HG03025 (cell line): ENCODE measurements at regions not wholly inside any gene's neighbourhood (a gene's known extent, or its start where the extent isn't known, plus 50 kb on each side); places are given as distances from the start of the nearest gene placed in this dataset.

Experiments used
- ATAC-seq: cut with Tn5 transposase; IDR thresholded peaks from one replicate; pipeline ENCODE4 v1.9.1; 2021; ENCODE audit warnings: mild to moderate bottlenecking, moderate library complexity; ENCODE audit not compliant: unreplicated experiment, low FRiP score

GRCh38 chr16:79786389-79786788, 185.9 kb upstream of the MAF start:
- ATAC-seq = no peak

- ATAC-seq = no peak
These were observed 183.5 kb upstream of the MAF start for GRCh38 chr16:79784007-79784406.

DNA sequence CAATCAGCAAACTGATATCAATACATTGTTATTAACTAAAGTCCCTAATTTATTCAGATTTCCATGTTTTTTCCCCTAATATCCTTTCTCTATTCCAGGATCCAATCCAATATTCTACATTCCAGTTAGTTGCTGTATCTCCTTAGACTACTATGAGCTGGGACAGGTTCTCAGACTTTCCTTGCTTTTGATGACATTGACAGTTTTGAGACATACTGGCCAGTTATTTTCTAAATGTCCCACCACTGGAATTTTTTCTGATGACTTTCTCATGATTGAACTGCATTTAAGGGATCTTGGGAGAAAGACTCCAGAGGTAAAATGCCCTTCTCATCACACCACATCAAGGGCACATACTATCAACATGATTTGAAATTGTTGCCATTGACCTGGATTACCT, 177.1 kb upstream of the MAF start:
- ATAC-seq = no peak

DNA sequence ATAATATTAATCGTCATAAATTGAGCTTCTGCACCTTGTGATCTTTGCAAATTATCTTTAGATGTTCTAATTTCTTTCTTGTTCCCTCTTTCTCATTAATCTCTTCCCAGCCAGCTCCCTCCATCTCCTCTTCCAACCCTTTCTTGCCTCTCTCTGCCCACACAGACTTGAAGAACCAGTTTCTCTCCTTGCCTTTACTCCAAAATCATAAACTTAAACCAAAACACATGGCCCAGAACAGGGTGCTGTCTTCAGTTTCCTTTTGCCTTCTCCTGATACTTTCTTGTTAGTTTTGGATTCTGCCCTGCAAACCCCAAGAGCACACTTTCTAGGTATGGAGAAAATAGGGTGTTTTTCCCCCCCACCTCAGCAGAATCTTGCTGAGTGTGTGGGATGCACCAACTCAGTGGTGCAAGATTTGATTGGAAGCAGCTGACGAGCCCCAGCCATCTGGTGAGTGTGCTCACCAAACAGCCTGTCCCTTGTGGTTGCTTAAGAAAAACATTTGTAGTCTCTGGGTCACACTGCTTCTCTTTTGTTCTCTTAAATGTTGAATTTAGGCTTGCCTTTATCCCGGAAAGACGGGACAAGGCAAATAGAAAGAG, 175.8 kb upstream of the MAF start:
- no peak for ATAC-seq

DNA sequence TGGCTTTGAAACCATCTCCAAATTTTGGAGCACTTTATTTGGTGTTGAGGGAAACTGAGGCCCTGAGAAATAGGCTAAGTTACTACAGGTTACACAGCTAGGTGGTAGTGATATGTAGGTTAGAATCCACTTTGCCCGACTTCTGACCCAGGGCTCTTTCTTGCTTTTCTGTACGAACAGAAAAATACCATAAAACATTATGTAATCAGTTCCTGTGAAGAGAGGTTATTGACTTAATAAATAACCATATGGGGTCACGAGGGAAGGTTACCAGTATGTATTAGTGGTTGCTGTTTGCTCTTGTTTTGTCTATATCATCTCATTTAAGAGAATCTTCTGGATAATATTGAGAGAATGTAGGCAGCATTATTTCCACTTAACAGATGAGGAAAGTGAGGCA, 172.2 kb upstream of the MAF start:
- ATAC-seq = no peak

DNA sequence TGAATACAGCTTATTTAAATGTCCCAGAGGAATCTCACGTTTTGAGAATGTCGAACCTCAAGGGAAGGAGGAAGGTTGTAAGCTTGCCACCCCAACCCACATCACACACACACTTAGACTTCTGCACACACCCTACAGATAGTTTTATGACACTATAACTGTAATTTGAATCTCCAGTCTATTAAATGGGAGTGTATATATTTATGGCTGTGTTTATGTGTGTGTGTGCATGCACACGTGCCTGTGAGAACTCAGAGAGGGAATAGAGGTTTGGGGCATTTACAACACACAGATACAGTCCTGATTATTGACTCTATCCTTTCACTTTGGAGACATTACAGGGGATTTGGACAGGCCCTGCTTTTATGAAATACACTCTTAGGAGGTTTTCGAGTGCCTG, 171.5 kb upstream of the MAF start:
- ATAC-seq = no peak

DNA sequence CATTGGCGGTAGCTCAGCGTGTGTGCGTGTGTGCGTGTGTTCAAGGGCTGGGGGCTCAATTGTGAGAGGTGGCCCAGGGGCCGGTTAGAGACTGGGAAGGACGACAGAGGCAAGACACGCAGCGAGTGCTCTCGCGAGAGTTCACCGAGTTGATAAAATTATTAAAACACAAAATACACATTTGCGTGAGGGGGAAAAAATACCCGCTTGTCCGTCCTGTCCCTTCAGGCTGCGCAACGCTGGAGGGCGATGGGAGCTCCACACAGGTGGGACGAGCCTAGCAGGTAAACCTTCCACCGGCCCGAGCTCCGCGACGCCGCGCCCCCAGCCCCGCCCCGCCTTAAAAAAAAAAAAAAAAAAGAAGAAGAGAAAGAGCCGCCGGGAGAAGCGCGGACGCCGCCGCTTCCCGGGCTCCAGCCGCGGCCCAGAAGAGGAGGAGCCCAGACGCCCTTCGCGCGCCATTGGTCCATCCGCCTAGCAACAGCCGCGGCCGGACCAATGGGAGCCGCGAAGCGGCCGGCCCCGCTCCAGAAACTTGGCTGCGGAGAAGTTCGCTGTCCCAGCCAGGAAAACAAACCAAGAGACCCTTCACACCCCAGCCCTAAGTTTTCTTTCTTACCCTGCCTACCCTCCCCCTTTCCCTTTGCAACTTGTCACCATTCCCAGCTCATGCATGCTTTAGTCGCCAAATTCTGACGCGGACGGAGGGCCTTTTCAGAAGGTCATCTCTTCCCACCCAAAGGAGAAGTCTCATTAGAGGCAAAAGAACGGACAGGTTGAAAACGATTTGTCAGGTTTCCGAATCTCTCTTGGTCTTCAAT, 169.9 kb upstream of the MAF start:
- ATAC-seq = peak; percentile 96

- no peak for ATAC-seq
These were observed 169.3 kb upstream of the MAF start for GRCh38 chr16:79769928-79770243.

DNA sequence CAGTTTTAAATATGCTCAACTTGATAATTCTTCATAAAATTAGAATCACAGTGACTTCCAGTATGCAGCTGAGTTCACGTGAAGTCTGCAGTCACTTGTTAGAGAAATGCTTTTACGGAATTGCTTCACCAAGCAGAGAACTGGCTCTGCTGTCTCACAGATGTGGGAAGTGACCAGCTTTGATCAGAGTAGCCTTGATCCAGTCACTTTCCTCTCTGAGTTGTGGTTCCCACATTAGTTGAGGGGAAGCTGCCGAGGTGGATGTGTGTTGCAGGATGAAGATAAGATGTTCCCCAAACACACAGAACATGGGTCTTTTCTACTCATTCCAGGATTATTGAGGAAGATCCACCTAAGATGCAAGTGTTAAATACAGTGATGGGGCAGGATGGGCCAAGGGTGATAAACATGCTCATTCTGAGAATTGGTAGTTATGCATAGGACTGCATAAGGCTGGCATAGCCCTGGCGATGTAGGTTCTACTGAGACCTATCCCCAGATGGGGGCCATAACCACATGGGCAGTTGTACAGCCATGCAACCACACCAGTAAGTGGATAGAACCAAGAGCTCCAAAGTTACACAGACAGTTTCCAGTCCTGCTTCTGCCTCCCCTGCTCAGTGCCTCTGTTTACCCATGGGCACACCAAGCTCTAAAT, 168.9 kb upstream of the MAF start:
- ATAC-seq = no peak

DNA sequence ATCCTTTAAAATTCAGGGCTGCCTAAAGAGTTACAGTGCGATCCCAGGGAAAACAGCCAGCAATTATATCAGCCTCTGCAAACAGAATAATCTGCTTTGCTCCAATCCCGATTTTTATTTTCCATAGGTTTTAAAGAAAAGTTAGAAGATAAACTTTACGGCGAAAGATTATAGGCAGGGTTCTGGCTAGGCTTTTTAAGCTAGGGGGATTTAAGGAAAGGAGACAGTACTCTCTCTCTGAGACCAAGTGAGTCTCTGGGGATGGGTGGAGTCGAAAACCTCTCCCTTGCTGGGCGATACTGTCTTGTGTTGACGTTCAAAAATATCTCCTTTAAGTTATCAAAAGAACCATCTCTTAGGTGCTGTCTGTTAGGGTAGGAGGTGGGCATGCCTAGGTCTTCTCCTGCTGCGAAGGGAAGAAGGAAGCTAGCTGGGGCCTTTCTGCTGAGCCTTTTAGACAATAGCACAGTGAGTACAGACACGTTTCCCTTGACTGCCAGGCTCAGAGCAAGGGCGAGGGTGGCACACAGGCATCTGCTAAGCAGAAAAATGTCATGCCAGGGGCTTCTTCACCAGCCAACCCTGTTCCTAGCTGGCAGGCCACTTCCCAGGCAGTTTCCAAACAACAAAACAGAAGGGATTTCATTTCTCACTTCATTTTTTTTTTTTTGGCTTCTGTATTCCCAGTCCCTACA, 167.9 kb upstream of the MAF start:
- no peak for ATAC-seq

GRCh38 chr16:79767421-79768275, 167.1 kb upstream of the MAF start:
- ATAC-seq = no peak

- ATAC-seq = no peak
These were observed 165.4 kb upstream of the MAF start for GRCh38 chr16:79765901-79766394.

DNA sequence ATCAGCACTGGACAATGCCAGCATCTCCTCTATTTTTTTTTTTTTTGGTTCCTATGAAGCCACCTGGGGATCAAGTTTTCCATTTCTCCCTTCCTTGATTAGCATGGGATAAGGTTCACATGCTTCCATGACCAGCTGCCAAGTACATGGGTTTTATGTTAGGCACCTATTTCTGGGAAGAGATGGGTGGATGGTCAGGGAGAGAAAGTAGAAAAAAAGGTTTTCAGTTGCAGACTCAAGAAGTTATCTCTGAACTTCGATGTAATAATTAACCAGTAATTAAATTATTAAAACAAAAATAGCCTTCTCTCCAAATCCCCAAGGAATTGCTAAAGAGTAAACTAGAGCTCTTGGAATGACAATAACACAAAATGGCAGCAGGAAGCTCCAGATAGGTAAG, 164.9 kb upstream of the MAF start:
- ATAC-seq = no peak

DNA sequence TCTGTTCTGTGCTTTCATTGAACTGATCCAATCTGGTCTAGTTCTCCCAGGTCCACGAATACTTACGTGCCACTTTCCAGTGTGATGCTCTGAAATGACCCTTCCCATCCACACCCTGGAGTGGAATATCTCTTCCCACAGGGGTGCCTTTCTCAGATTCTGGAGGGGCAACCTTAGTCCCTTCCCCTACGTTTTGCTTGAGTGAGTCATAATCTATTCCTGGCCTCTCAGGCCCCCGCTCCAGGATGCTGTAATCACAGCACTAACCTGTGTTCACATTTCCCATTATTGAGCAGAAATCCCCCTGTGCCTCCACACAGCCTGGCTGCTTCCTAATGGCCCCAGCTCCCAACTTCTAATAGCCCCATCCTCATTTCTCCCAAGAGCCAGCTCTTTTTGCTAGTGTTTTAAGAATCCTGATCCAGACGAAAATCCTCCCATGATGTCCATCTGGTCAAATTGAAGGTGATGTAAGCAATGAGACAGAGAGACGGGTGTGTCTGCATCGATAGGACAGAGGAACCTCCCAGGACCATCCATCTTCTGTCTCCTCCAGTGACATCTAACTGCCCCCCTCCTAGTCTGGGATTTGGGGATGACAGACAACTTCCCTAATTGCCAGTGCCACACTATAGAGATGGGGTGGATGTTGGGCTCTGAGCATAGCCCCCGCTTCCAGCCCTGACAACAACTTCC, 164.0 kb upstream of the MAF start:
- no peak for ATAC-seq

- no peak for ATAC-seq
These were observed 161.7 kb upstream of the MAF start for GRCh38 chr16:79762217-79762616.

- ATAC-seq = no peak
These were observed 158.2 kb upstream of the MAF start for GRCh38 chr16:79758615-79759346.

DNA sequence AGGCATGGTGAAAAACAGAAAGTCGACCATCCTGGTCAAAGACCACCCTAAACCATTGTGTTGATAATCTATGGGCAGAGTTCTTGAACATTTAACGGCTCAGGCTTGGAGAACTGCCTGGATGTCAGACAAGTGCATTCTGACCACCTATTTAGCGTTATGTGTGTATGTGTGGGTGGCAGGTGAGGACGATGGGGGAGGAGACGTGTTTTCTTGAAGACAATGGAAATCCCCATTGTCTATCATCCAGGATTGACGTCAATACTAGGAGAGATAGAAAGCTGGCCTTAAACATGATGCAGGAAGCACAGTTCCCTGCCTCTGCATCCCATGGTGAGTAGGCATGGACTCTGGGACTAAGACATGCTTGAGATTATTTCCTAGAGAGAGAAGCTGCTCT, 157.4 kb upstream of the MAF start:
- no peak for ATAC-seq

DNA sequence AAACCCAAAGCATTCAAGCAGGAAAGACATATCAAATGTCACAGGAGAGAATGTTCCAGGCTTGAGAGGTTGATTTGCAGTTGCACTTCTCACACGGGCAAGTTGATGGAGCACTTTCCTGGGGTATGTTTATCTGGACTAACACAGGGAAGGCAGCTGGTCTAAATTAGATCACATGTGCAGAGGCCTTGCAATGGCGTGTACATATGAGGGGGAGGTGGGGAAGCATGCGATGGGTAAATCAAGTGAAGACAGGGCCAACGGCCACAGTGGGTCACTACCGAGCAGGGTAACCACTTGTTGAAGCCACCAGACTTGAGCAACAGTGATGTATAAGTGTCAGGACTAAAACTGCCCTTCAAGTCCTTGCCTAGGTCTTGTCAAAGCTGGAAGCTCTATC, 156.6 kb upstream of the MAF start:
- no peak for ATAC-seq

GRCh38 chr16:79756571-79756970, 156.0 kb upstream of the MAF start:
- no peak for ATAC-seq
